Fibroblast of the aortic adventitia (primary cell): ENCODE measurements at regions not wholly inside any gene's neighbourhood (a gene's known extent, or its start where the extent isn't known, plus 50 kb on each side); places are given as distances from the start of the nearest gene placed in this dataset.

Experiments
- DNase-seq: peaks from one replicate; pipeline ENCODE4 v3.0.0-alpha.2; 2010; ENCODE audit warnings: low read depth
- H3K4me3 ChIP-seq: 2 replicates; pipeline ENCODE4 v1.5.1; 2011; ENCODE audit warnings: low read depth, mild to moderate bottlenecking, control low read depth, low read length, moderate library complexity
- CTCF ChIP-seq: IDR thresholded peaks from 2 replicates; pipeline ENCODE4 v1.5.1; 2011; ENCODE audit warnings: mild to moderate bottlenecking, low read length, control low read depth, inconsistent platforms; ENCODE audit not compliant: insufficient read depth

GRCh38 chr11:8325591-8326304, 62.1 kb upstream of the LMO1 start:
- H3K4me3 ChIP-seq: no peak overlapping the region
- DNase-seq: no peak
- no peak for TF ChIP-seq CTCF

- no peak for TF ChIP-seq CTCF
- H3K4me3 ChIP-seq: no peak overlapping the region
- no peak for DNase-seq
These were observed 59.7 kb upstream of the LMO1 start for GRCh38 chr11:8323161-8323935.

- TF ChIP-seq CTCF: no peak
- no peak for DNase-seq
These were observed 58.2 kb upstream of the LMO1 start for GRCh38 chr11:8321876-8322275.

GRCh38 chr11:8320076-8320475, 56.4 kb upstream of the LMO1 start:
- no peak for DNase-seq
- TF ChIP-seq CTCF: no peak
- no peak overlapping the region for H3K4me3 ChIP-seq

More at GRCh38 chr11:8321876-8322275, 58.2 kb upstream of the LMO1 start:
- H3K4me3 ChIP-seq: no peak overlapping the region

GRCh38 chr11:8318536-8318935, 54.9 kb upstream of the LMO1 start:
- no peak for DNase-seq
- H3K4me3 ChIP-seq: no peak overlapping the region
- no peak for TF ChIP-seq CTCF

GRCh38 chr11:8317159-8317558, 53.5 kb upstream of the LMO1 start:
- DNase-seq: peak; percentile 19
- TF ChIP-seq CTCF: no peak
- H3K4me3 ChIP-seq: no peak overlapping the region

GRCh38 chr11:8315954-8316353, 52.3 kb upstream of the LMO1 start:
- H3K4me3 ChIP-seq: no peak overlapping the region
- no peak for DNase-seq
- no peak for TF ChIP-seq CTCF
